Activated T-cell treated with anti-CD3 and anti-CD28 coated beads, Interleukin-2, amount 50 U/mL, for 72 hours (primary cell): ENCODE measurements at regions not wholly inside any gene's neighbourhood (a gene's known extent, or its start where the extent isn't known, plus 50 kb on each side); places are given as distances from the start of the nearest gene placed in this dataset.
A peak's percentile ranks its signal among the peaks of the same experiment; 100 is the strongest.
"Not testable (repeated sequence)": the region's sequence is repeated elsewhere in the genome, so short reads cannot be mapped to it uniquely, and the experiment has no call there.

Experiments
- ATAC-seq, 2 donors: fragments of 150-1000 bp; cut with Tn5 transposase; replicated peaks in 1 of 2; 2 replicates each; pipeline ENCODE4 v1.10.0; 2021; ENCODE audit warnings: moderate library complexity in 2 of 2, mild to moderate bottlenecking in 1 of 2
- DNase-seq, 2 donors: peaks; one replicate each; pipeline ENCODE4 v3.0.0; 2021 to 2022; ENCODE audit warnings: mixed read lengths in 1 of 2
- H3K27ac Mint-ChIP-seq: one replicate; pipeline ENCODE4 v1.8.0; 2022; ENCODE audit warnings: mild to moderate bottlenecking, moderate library complexity, mixed read lengths
- H3K27me3 Mint-ChIP-seq: one replicate; pipeline ENCODE4 v1.8.0; 2022; ENCODE audit warnings: low read depth, mixed read lengths
- H3K36me3 Mint-ChIP-seq, 2 donors: one replicate each; pipeline ENCODE4 v1.8.0; 2022; ENCODE audit warnings: mixed read lengths in 2 of 2, mild to moderate bottlenecking in 1 of 2; ENCODE audit not compliant: insufficient read depth in 2 of 2
- H3K4me1 Mint-ChIP-seq: one replicate; pipeline ENCODE4 v1.8.0; 2022; ENCODE audit warnings: low read depth, mixed read lengths
- H3K4me3 Mint-ChIP-seq, 2 donors: one replicate each; pipeline ENCODE4 v1.8.0; 2022; ENCODE audit warnings: mild to moderate bottlenecking in 2 of 2, mixed read lengths in 2 of 2, moderate library complexity in 2 of 2
- H3K9me3 Mint-ChIP-seq, 2 donors: one replicate each; pipeline ENCODE4 v1.8.0; 2022; ENCODE audit warnings: mixed read lengths in 2 of 2

DNA sequence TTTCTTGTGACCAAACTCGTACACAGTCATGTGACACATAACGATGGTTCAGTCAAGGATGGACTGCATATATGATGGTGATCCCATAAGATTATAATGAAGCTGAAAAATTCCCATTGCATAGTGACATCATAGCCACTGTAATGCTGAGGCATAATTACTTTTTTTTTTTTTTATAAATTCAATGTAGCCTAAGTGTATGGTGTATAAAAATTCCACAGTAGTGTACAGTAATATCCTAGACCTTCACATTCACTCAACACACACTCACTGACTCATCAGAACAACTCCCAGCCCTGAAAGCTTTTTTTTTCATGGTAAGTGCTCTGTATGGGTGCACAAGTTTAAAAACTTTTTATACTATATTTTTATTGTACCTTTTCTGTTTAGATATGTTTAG lies 105.0 kb downstream of the AREG start:
- Mint-ChIP-seq H3K4me1 (no peaks in the 10 kb centered on the region), H3K27me3 (no peaks in the 10 kb centered on the region), H3K4me3 (no peak overlapping the region), H3K27ac (no peak overlapping the region), H3K9me3 (no peaks in the 10 kb centered on the region), H3K36me3 (no peaks in the 10 kb centered on the region)
- DNase-seq, result no peak
- no peak for ATAC-seq

DNA sequence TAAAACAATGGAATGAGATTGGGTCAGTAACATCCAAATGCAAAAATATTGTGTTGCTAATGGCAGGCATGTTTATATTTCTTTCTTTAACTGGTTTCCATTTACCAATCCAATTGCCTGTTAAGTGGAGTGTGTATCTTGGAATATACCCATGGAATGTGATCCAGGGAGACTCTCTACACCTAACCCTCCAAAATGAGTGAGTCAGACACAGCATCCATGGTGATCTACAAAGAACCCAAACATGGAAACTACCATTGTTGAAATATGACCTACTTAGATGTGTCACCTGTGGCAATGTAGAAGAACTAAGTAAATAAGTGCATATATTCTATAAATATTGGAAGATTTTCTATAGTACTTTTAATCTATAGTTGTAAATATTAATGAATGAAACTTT lies 110.3 kb downstream of the AREG start:
- Mint-ChIP-seq H3K4me1 (no peaks in the 10 kb centered on the region), H3K4me3 (no peak overlapping the region), H3K27ac (no peak overlapping the region), H3K9me3 (peaks cover 3 to 4% of the 10 kb centered on the region in 2 donors), H3K27me3 (no peaks in the 10 kb centered on the region), H3K36me3 (no peaks in the 10 kb centered on the region)
- ATAC-seq, result no peak
- no peak for DNase-seq

DNA sequence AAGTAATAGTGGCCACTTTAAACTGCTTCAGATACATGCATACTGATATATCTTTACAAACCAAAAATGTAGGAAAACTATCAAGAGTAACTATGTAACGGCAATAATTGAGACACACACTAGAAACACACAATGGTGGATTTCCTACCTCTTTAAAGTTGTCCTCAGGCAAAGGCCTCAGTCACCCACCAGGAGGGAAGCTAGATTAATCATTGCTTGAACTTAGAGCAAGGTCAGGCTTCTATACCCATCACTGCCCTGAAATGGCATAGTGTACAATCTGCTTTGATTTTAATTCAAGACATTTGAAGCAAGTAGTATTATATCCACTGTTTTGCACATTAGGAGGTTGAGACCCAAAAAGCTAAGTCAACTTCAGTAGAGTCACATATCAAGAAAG lies 110.9 kb downstream of the AREG start:
- ATAC-seq (no peak), DNase-seq (no peak)
- Mint-ChIP-seq H3K4me3 (no peak overlapping the region), H3K4me1 (no peaks in the 10 kb centered on the region), H3K27ac (no peak overlapping the region), H3K9me3 (peaks cover 3 to 4% of the 10 kb centered on the region in 2 donors), H3K36me3 (no peaks in the 10 kb centered on the region), H3K27me3 (no peaks in the 10 kb centered on the region)

DNA sequence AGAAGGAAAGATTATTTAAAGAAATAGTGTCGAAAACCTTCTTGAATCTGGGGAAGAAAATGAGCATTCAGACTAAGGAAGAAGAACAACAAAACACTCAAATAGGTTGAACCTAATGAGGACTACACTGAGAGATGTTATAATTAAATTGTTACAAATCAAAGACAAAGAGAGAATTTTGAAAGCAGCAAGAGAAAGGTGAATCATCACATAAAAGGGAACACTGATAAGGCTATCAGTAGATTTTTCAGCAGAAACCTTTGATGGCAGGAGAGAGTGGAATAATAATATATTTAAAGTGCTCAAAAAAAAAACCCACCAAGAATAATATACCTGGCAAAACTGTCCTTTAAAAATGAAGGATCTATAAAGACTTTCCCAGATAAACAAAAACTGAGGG lies 114.9 kb downstream of the AREG start:
- DNase-seq (no peak), ATAC-seq (no peak)
- H3K4me3 Mint-ChIP-seq, result no peak overlapping the region
- peaks cover 9% of the 10 kb centered on the region for H3K27me3 Mint-ChIP-seq
- H3K27ac Mint-ChIP-seq, result peak overlapping the region; percentile 52
- H3K4me1 Mint-ChIP-seq, result no peaks in the 10 kb centered on the region
- H3K36me3 Mint-ChIP-seq, result peaks cover 2 to 5% of the 10 kb centered on the region in 2 donors
- peaks cover 5 to 12% of the 10 kb centered on the region in 2 donors for H3K9me3 Mint-ChIP-seq

DNA sequence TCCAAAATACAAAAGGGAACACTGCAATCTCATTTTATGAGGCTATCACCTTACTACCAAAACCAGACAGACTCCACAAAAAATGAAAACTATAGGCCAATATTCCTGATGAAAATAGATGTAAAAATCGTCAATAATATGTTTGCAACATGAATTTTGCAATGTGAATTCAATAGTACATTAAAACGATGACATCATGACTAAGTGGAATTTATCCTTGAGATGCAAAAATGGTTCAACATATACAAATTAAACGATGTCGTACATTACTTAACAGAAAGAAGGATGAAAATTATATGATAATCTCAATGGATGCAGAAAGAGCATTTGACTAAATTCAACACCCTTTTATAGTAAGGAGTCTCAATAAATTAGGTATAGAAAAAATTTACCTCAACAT lies 123.0 kb downstream of the AREG start:
- Mint-ChIP-seq H3K9me3 (peaks cover 5 to 6% of the 10 kb centered on the region in 2 donors), H3K27me3 (peaks cover 9% of the 10 kb centered on the region), H3K4me1 (no peaks in the 10 kb centered on the region), H3K4me3 (no peak overlapping the region), H3K27ac (no peak overlapping the region), H3K36me3 (peaks cover 2 to 5% of the 10 kb centered on the region in 2 donors)
- DNase-seq (no peak), ATAC-seq (no peak)

DNA sequence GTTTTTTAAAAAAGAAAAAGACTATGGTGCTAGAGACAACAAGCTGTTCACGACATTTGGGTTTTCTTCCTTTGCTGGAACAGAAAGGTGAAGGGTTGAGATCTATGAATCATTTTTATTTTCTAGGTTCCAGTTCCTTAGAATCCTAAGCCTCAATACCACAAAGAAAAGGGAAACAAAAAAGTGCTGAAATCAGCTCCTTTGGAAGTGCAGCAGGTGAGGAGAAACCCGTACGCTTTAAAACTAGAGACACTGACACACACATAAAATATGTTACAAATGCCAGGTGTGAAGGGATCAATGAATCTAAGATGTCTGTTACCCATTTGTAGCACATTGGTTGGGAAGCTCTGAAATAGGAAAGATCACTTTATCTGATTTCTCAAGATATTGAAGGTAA lies 125.2 kb downstream of the AREG start:
- Mint-ChIP-seq H3K9me3 (peaks cover 2 to 5% of the 10 kb centered on the region in 2 donors), H3K4me1 (no peaks in the 10 kb centered on the region), H3K4me3 (no peak overlapping the region), H3K27me3 (no peaks in the 10 kb centered on the region), H3K27ac (no peak overlapping the region), H3K36me3 (peaks cover 0 to 2% of the 10 kb centered on the region in 2 donors)
- ATAC-seq, result no peak
- DNase-seq, result no peak

DNA sequence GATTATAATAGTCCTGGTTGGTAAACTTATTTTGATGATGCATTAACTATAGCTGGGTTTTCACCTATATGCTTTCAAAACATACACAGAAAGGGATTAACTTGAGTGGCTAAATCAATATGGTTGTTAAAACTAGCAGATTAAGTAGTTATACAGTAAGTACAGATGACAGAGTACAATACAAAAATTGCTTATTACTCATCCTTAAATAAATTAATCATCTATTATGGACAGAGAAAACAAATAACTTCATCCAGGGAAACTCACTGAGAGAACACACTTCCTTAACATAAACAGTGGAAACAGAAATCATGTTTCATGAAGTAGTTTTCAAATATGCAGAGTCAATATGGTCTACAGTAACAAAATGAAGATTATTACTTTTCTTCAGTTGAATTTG lies 133.4 kb downstream of the AREG start:
- ATAC-seq, result no peak
- Mint-ChIP-seq H3K4me3 (no peak overlapping the region), H3K36me3 (no peaks in the 10 kb centered on the region), H3K4me1 (no peaks in the 10 kb centered on the region), H3K27ac (no peak overlapping the region), H3K27me3 (no peaks in the 10 kb centered on the region), H3K9me3 (peaks cover 0 to 3% of the 10 kb centered on the region in 2 donors)
- DNase-seq, result no peak

DNA sequence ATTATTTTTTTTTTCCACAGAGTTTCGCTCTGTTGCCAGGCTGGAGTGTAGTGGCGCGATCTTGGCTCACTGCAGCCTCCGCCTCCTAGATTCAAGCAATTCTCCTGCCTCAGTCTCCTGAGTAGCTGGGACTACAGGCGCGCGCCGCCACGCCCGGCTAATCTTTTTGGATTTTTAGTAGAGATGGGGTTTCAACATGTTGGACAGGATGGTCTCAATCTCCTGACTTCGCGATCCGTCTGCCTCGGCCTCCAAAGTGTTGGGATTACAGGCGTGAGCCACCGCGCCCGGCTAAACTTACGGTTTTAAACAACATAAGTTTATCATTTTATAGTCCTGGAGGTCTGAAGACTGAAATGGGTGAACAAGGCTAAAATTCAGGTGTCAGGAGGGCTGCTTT lies 133.9 kb downstream of the AREG start:
- not testable (repeated sequence) for DNase-seq, H3K9me3 Mint-ChIP-seq, ATAC-seq, H3K4me3 Mint-ChIP-seq, H3K36me3 Mint-ChIP-seq, H3K4me1 Mint-ChIP-seq, H3K27me3 Mint-ChIP-seq, H3K27ac Mint-ChIP-seq

DNA sequence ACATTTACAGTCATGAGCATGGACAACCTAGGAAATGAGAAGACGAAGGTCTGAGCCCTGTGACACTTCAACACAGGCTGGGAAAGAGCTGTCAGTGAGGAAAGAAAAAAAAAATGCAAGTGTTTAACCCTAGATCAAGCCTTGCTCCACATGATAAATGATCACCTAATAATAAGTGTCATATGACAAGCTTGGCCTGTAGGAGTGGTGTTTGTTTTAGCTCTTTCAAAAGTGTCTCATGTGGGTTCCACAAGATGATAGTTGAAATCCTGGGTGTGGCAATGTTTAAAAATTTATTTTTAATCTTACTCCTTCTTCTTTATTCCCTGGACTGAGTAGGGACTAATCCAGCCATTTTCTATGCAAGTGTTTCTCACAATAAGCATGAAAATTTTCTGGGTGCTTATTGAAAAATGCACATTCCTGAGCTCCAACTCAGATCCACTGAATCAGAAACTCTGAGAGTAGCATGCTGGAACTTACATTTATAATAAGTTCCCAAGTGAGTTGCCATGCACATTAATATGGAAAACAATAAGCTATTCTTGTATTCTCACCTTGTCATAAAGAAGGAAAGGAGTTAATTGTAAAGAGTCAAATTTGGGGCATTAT lies 138.3 kb downstream of the AREG start:
- H3K36me3 Mint-ChIP-seq, result no peaks in the 10 kb centered on the region
- no peak for ATAC-seq
- no peaks in the 10 kb centered on the region for H3K9me3 Mint-ChIP-seq
- no peaks in the 10 kb centered on the region for H3K4me1 Mint-ChIP-seq
- no peak for DNase-seq
- H3K27ac Mint-ChIP-seq, result no peak overlapping the region
- no peak overlapping the region for H3K4me3 Mint-ChIP-seq
- no peaks in the 10 kb centered on the region for H3K27me3 Mint-ChIP-seq

DNA sequence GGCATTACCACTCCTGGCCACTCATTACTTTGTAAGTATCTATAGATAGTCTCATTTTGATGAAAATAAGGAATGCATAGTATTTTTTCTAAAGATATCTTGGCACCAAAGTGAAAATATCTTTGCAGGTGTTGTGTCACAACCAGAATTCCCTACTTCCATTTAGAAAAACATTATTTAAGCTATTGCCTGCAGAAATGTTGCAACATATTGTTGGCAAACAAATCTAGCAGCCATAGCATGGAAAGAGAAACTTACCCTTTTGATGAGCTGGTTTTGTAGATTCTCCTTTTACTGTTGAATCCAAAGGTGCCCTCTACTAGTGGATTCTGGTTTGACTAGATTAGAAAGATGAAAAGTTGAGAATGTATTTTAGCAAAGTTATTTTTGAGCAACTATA lies 138.8 kb downstream of the AREG start:
- ATAC-seq, result no peak
- H3K4me3 Mint-ChIP-seq, result no peak overlapping the region
- DNase-seq, result no peak
- H3K27ac Mint-ChIP-seq, result no peak overlapping the region
- H3K4me1 Mint-ChIP-seq, result no peaks in the 10 kb centered on the region
- H3K9me3 Mint-ChIP-seq, result no peaks in the 10 kb centered on the region
- no peaks in the 10 kb centered on the region for H3K36me3 Mint-ChIP-seq
- no peaks in the 10 kb centered on the region for H3K27me3 Mint-ChIP-seq

DNA sequence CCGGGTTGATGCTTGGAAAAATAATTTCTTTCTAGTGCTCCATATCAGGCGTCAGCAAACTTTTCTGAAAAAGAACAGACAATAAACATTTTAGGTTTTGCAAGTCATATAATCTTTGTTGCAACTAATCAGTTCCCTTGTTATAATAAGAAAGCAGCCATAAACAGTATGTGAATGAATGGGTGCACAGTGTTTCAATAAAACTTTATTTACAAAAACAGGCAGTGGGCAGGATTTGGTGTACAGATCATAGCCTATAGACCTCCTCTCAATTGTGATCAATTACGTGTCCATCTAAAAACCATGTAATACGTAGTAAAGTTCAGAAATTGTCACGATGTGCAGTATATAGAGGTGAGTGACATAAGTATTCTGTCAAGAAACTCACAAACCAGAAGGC lies 143.4 kb downstream of the AREG start:
- no peak for ATAC-seq
- H3K27me3 Mint-ChIP-seq, result no peaks in the 10 kb centered on the region
- no peaks in the 10 kb centered on the region for H3K4me1 Mint-ChIP-seq
- no peak overlapping the region for H3K27ac Mint-ChIP-seq
- no peaks in the 10 kb centered on the region for H3K36me3 Mint-ChIP-seq
- no peaks in the 10 kb centered on the region for H3K9me3 Mint-ChIP-seq
- H3K4me3 Mint-ChIP-seq, result no peak overlapping the region
- no peak for DNase-seq

DNA sequence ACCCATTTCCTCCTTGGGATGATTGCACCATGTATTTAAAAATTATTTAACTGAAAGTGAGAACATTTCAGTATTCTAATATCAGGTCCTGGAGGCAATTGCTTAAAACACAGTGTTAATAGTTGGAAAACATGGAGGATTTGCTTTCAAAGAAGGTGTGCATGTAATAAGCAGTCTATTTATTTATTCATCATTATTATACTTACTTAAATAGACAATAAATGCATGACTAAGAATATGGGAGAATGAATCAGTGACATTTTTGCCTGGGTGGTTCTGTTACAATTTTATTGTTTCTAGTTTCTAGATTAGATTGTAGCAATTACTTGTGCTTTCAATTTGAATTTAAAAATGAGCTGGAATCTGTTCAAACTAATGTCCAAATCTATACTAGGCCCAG lies 145.5 kb downstream of the AREG start:
- ATAC-seq (no peak), DNase-seq (no peak)
- Mint-ChIP-seq H3K9me3 (peaks cover 0 to under 1% of the 10 kb centered on the region in 2 donors), H3K27me3 (no peaks in the 10 kb centered on the region), H3K27ac (no peak overlapping the region), H3K4me1 (no peaks in the 10 kb centered on the region), H3K4me3 (no peak overlapping the region), H3K36me3 (no peaks in the 10 kb centered on the region)

DNA sequence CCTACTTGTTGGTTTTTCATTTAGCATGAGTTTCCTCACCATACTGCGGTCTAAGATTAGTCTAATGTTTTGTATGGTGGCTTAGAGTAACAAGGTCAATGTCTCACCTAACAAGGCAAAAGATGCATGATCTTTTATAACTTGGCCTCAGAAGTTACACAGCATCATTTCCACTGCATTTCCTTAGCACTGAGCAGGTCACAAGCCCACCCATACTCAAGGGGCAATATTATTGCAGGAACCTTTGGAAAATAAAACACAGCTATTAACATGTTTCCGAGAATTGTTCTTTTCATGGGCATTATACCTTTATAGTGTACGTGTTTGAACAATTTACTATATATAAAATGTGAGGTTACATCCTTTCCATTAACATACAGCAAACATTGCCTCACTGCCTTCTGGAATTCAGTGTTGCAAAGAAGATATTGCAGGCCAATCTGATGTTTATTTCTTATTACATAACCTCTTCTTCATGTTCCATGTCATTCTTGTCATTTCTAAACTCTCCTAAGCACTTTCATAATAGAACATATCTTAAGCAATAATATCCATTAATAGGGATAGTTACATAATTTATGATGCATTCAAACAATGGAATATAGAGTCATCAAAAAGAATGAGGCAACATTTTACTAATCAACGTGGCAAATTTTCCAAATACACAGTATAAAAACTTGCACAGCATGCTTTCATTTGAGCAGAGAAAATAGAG lies 153.8 kb downstream of the AREG start:
- Mint-ChIP-seq H3K27ac (no peak overlapping the region), H3K36me3 (peaks cover 0 to 2% of the 10 kb centered on the region in 2 donors), H3K4me3 (no peak overlapping the region), H3K9me3 (peaks cover 5 to 14% of the 10 kb centered on the region in 2 donors), H3K4me1 (no peaks in the 10 kb centered on the region), H3K27me3 (no peaks in the 10 kb centered on the region)
- no peak for DNase-seq
- no peak for ATAC-seq

DNA sequence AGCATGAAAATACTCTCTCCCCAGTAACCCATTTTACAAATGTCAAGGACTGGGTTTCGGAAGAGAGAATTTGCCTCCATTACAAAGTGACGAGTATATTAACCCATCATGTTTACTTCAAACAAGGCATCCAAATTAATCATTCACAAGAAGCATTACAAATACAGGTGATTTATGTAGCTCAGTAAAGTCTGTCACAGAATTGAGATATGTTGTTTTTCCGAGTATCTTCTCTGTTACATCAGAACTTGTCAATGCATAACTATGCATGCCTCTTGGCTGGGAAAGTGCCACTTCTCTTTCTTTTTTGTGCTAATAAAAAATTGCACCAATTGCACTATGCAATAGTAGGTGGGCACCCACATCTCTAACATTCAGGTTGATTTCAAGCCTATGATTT lies 158.2 kb downstream of the AREG start:
- Mint-ChIP-seq H3K4me3 (no peak overlapping the region), H3K27me3 (no peaks in the 10 kb centered on the region), H3K4me1 (no peaks in the 10 kb centered on the region), H3K9me3 (no peaks in the 10 kb centered on the region), H3K27ac (no peak overlapping the region), H3K36me3 (no peaks in the 10 kb centered on the region)
- DNase-seq (no peak), ATAC-seq (no peak)
